DND-41 (cell line): ENCODE measurements at regions not wholly inside any gene's neighbourhood (a gene's known extent, or its start where the extent isn't known, plus 50 kb on each side); places are given as distances from the start of the nearest gene placed in this dataset.

ENCODE experiments used
- EZH2 ChIP-seq: IDR thresholded peaks from 3 replicates; pipeline ENCODE4 v1.6.1; 2012; ENCODE audit warnings: borderline replicate concordance, low read depth, mild to moderate bottlenecking, moderate library complexity, low read length, inconsistent platforms; ENCODE audit not compliant: severe bottlenecking
- TF ChIP-seq, protein P1 (sequence below): IDR thresholded peaks from 2 replicates; pipeline ENCODE4 v1.5.1; 2012; ENCODE audit warnings: borderline replicate concordance, low read length, moderate library complexity, mild to moderate bottlenecking; ENCODE audit not compliant: poor library complexity, severe bottlenecking; ENCODE audit errors: extremely low read depth

DNA sequence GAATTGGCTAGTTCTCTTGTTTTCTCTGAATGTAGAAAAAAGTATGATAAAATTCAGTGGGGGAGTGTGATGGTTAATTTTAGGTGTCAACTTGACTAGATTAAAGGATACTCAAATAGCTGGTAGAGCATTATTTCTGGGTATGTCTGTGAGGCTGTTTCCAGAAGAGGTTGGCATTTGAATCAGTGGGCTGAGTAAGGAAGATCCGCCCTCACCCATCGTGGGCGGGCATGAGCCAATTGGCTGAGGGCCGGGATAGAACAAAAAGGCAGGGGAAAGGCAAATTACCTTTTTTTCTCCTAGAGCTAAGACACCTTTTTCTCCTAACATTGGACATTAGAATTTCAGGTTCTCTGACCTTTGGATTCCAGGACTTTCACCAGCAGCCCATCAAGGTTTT lies 667.6 kb upstream of the SLC8A1 start:
- TF ChIP-seq, protein P1, sequence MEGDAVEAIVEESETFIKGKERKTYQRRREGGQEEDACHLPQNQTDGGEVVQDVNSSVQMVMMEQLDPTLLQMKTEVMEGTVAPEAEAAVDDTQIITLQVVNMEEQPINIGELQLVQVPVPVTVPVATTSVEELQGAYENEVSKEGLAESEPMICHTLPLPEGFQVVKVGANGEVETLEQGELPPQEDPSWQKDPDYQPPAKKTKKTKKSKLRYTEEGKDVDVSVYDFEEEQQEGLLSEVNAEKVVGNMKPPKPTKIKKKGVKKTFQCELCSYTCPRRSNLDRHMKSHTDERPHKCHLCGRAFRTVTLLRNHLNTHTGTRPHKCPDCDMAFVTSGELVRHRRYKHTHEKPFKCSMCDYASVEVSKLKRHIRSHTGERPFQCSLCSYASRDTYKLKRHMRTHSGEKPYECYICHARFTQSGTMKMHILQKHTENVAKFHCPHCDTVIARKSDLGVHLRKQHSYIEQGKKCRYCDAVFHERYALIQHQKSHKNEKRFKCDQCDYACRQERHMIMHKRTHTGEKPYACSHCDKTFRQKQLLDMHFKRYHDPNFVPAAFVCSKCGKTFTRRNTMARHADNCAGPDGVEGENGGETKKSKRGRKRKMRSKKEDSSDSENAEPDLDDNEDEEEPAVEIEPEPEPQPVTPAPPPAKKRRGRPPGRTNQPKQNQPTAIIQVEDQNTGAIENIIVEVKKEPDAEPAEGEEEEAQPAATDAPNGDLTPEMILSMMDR, result no peak
- TF ChIP-seq EZH2, result no peak
